ENCODE measurements at regions not wholly inside any gene's neighbourhood (a gene's known extent, or its start where the extent isn't known, plus 50 kb on each side); places are given as distances from the start of the nearest gene placed in this dataset.

DNA sequence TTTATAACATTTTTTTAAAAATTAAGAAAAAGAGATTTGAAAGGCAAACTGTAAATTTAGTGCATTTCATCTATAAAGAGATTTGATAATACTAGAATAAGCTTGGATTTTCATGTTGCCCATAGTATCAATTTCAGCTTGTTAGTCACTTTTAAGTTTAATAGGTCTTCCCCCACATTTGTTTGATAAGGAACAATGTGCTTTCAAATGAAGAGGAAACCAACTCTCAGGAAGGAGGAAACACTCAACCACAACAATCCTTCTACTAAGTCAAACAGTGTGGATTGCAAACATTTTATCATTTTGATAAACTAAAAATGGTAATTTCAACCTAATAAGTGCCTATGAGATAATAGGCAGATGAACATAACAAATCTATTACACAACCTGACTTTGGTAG lies 397.1 kb upstream of the CDH20 start:
- no peak for FAIRE-seq
- POLR2A ChIA-PET: no interaction called here
- no peak for DNase-seq (ENCODE audit: low read depth in 1 of 2, low spot score in 1 of 2)
- CTCF ChIA-PET: interaction anchor here (1.1 kb wide), 1 partner anchor 36 kb away, joined by 3 read pairs; no protein-coding TSS in a partner anchor
- no peaks in the 10 kb centered on the region for H3K9me3 ChIP-seq
- H3K4me2 ChIP-seq: no peak overlapping the region
- no peak overlapping the region for H3K27ac ChIP-seq
- TF ChIP-seq, protein P1, sequence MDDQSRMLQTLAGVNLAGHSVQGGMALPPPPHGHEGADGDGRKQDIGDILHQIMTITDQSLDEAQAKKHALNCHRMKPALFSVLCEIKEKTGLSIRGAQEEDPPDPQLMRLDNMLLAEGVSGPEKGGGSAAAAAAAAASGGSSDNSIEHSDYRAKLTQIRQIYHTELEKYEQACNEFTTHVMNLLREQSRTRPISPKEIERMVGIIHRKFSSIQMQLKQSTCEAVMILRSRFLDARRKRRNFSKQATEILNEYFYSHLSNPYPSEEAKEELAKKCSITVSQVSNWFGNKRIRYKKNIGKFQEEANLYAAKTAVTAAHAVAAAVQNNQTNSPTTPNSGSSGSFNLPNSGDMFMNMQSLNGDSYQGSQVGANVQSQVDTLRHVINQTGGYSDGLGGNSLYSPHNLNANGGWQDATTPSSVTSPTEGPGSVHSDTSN (IDR thresholded peaks at IDR 0.05): no peak
- TF ChIP-seq, protein P2, sequence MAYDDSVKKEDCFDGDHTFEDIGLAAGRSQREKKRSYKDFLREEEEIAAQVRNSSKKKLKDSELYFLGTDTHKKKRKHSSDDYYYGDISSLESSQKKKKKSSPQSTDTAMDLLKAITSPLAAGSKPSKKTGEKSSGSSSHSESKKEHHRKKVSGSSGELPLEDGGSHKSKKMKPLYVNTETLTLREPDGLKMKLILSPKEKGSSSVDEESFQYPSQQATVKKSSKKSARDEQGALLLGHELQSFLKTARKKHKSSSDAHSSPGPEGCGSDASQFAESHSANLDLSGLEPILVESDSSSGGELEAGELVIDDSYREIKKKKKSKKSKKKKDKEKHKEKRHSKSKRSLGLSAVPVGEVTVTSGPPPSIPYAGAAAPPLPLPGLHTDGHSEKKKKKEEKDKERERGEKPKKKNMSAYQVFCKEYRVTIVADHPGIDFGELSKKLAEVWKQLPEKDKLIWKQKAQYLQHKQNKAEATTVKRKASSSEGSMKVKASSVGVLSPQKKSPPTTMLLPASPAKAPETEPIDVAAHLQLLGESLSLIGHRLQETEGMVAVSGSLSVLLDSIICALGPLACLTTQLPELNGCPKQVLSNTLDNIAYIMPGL (CRISPR knock-in tag; IDR thresholded peaks at IDR 0.05; ENCODE audit: borderline replicate concordance): no peak
- TF ChIP-seq POLR2A (IDR thresholded peaks at IDR 0.05; ENCODE audit: low read length): no peak
- TF ChIP-seq MAX (IDR thresholded peaks at IDR 0.05): no peak
- TF ChIP-seq ESRRA (IDR thresholded peaks at IDR 0.05; ENCODE audit: borderline replicate concordance, low read length): no peak
- no peak for TF ChIP-seq KDM5A (IDR thresholded peaks at IDR 0.05)
- H3K4me1 ChIP-seq: no peaks in the 10 kb centered on the region
- no peak for ATAC-seq
- no peak overlapping the region for H3K4me3 ChIP-seq

GRCh38 chr18:60943297-60943696 lies 389.9 kb upstream of the CDH20 start:
- WGBS (ENCODE audit: missing lambda C conversion rate): 0% methylated on average over 6 of the region's 6 CpGs
- POLR2A ChIA-PET: no interaction called here
- DNase-seq (ENCODE audit: low read depth in 1 of 2, low spot score in 1 of 2): no peak
- Histone ChIP-seq H3K9me3 (no peaks in the 10 kb centered on the region), H3K27ac (no peak overlapping the region), H3K4me1 (no peaks in the 10 kb centered on the region), H3K4me3 (no peak overlapping the region), H3K4me2 (no peak overlapping the region)
- no peak for ATAC-seq
- CTCF ChIA-PET: no interaction called here
- TF ChIP-seq, protein P3, sequence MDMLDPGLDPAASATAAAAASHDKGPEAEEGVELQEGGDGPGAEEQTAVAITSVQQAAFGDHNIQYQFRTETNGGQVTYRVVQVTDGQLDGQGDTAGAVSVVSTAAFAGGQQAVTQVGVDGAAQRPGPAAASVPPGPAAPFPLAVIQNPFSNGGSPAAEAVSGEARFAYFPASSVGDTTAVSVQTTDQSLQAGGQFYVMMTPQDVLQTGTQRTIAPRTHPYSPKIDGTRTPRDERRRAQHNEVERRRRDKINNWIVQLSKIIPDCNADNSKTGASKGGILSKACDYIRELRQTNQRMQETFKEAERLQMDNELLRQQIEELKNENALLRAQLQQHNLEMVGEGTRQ (IDR thresholded peaks at IDR 0.05): no peak
- no peak for FAIRE-seq

DNA sequence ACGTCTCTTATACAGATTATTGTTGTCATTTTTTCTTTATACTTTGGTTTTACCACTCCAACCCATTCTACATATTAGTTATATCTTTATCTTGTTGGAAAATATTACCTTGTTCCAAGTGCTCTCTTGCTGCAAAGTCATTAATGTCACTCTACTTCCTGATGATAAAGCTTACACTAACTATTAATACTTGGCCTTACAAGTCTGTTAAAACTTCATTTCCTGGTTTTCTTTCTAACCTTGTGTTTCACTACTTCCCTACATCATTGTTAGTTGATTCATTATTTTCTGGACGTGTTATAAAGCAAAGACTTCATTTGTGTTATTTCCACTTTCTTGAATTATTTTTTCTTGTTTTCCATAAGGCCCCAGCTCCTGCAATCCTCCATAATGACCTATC lies 382.6 kb upstream of the CDH20 start:
- WGBS (ENCODE audit: missing lambda C conversion rate): 6% methylated on average over 2 of the region's 2 CpGs
- no peak for FAIRE-seq
- no peak for ATAC-seq
- Histone ChIP-seq H3K4me2 (no peak overlapping the region), H3K4me3 (no peak overlapping the region), H3K27ac (no peak overlapping the region), H3K4me1 (no peaks in the 10 kb centered on the region), H3K9me3 (no peaks in the 10 kb centered on the region)
- ChIA-PET POLR2A (no interaction called here), CTCF (no interaction called here)
- TF ChIP-seq JUN (IDR thresholded peaks at IDR 0.05) (no peak), NR3C1 (IDR thresholded peaks at IDR 0.05) (no peak), KDM5A (IDR thresholded peaks at IDR 0.05) (no peak), EHF (CRISPR knock-in tag; IDR thresholded peaks at IDR 0.05) (no peak), FOSL2 (IDR thresholded peaks at IDR 0.05) (no peak), FOSL2 (CRISPR knock-in tag; IDR thresholded peaks at IDR 0.05) (no peak), HEYL (CRISPR knock-in tag; IDR thresholded peaks at IDR 0.05) (no peak)
- no peak for DNase-seq (ENCODE audit: low read depth in 1 of 2, low spot score in 1 of 2)

GRCh38 chr18:60951091-60951490 lies 382.1 kb upstream of the CDH20 start:
- Histone ChIP-seq H3K9me3 (no peaks in the 10 kb centered on the region), H3K4me3 (no peak overlapping the region), H3K27ac (no peak overlapping the region), H3K4me1 (no peaks in the 10 kb centered on the region), H3K4me2 (no peak overlapping the region)
- ChIA-PET CTCF (no interaction called here), POLR2A (no interaction called here)
- WGBS (ENCODE audit: missing lambda C conversion rate): 36% methylated on average over 2 of the region's 2 CpGs
- TF ChIP-seq MAFK (IDR thresholded peaks at IDR 0.05; ENCODE audit: partially characterized antibody) (peak; percentile 35), NPAS2 (CRISPR knock-in tag; IDR thresholded peaks at IDR 0.05; ENCODE audit: borderline replicate concordance) (no peak)
- ATAC-seq (no peak), DNase-seq (ENCODE audit: low read depth in 1 of 2, low spot score in 1 of 2) (no peak), FAIRE-seq (no peak)

DNA sequence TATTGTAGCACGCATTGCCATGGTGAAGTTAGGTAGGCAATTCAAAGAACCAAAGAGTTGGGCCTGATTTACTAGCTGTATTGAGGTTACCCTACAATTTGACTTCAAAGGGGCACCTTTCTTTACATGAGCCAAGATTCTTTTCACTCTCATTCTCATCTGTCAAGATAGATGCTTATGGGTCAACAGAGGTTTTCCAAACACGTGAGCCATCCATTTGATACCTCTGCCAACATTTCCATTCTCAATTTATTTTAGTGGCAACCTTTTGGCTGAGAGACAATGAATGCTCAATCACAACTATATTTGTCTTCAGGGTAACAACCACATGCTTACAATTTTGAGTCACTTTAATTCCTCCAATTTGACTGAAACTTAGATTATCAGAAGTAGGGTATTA lies 370.6 kb upstream of the CDH20 start:
- H3K27ac ChIP-seq: no peak overlapping the region
- no peak overlapping the region for H3K4me3 ChIP-seq
- no peak for FAIRE-seq
- no peak overlapping the region for H3K4me2 ChIP-seq
- H3K4me1 ChIP-seq: no peaks in the 10 kb centered on the region
- H3K9me3 ChIP-seq: no peaks in the 10 kb centered on the region
- DNase-seq (ENCODE audit: low read depth in 1 of 2, low spot score in 1 of 2): no peak
- WGBS (ENCODE audit: missing lambda C conversion rate): 0% methylated on average over 2 of the region's 2 CpGs
- POLR2A ChIA-PET: no interaction called here
- no peak for ATAC-seq
- CTCF ChIA-PET: no interaction called here
- no peak for TF ChIP-seq FOXS1 (CRISPR knock-in tag; IDR thresholded peaks at IDR 0.05)
- no peak for TF ChIP-seq BCL3 (IDR thresholded peaks at IDR 0.05)
- TF ChIP-seq JUNB (IDR thresholded peaks at IDR 0.05): no peak
- TF ChIP-seq RNF2 (IDR thresholded peaks at IDR 0.05; ENCODE audit: borderline replicate concordance, low read depth): no peak
- TF ChIP-seq EHMT2 (IDR thresholded peaks at IDR 0.05; ENCODE audit: low read depth): no peak
- no peak for TF ChIP-seq HES2 (IDR thresholded peaks at IDR 0.05)
- no peak for TF ChIP-seq EHF (CRISPR knock-in tag; IDR thresholded peaks at IDR 0.05)
- no peak for TF ChIP-seq CBX2 (IDR thresholded peaks at IDR 0.05; ENCODE audit: borderline replicate concordance, low read depth)
- no peak for TF ChIP-seq TFCP2L1 (CRISPR knock-in tag; IDR thresholded peaks at IDR 0.05)
- no peak for TF ChIP-seq ZC3H11A (IDR thresholded peaks at IDR 0.05)
